ENCODE measurements at regions not wholly inside any gene's neighbourhood (a gene's known extent, or its start where the extent isn't known, plus 50 kb on each side); places are given as distances from the start of the nearest gene placed in this dataset.

GRCh38 chr2:48107326-48107925 lies 201.1 kb upstream of the FBXO11 start:
- DNase-seq = no peak

- no peak for DNase-seq
Observed at GRCh38 chr2:48108455-48108854, 202.2 kb upstream of the FBXO11 start.

- DNase-seq = no peak
Observed at GRCh38 chr2:48109491-48110204, 203.3 kb upstream of the FBXO11 start.

GRCh38 chr2:48110492-48110891 lies 204.0 kb upstream of the FOXN2 start:
- DNase-seq = no peak

- DNase-seq = no peak
Observed at GRCh38 chr2:48112911-48113680, 201.4 kb upstream of the FOXN2 start.

GRCh38 chr2:48113767-48114166 lies 200.7 kb upstream of the FOXN2 start:
- no peak for DNase-seq

GRCh38 chr2:48114256-48114655 lies 200.2 kb upstream of the FOXN2 start:
- no peak for DNase-seq

GRCh38 chr2:48116497-48116896 lies 198.0 kb upstream of the FOXN2 start:
- no peak for DNase-seq

- no peak for DNase-seq
Observed at GRCh38 chr2:48118895-48119294, 195.6 kb upstream of the FOXN2 start.

GRCh38 chr2:48120112-48120511 lies 194.4 kb upstream of the FOXN2 start:
- no peak for DNase-seq

GRCh38 chr2:48120759-48121242 lies 193.7 kb upstream of the FOXN2 start:
- DNase-seq = no peak

- no peak for DNase-seq
Observed at GRCh38 chr2:48122166-48122565, 192.3 kb upstream of the FOXN2 start.

- no peak for DNase-seq
Observed at GRCh38 chr2:48124592-48124991, 189.9 kb upstream of the FOXN2 start.

- DNase-seq = no peak
Observed at GRCh38 chr2:48126162-48126561, 188.3 kb upstream of the FOXN2 start.

GRCh38 chr2:48127612-48128191 lies 186.8 kb upstream of the FOXN2 start:
- DNase-seq = no peak

- DNase-seq = no peak
Observed at GRCh38 chr2:48129293-48129950, 185.1 kb upstream of the FOXN2 start.

GRCh38 chr2:48131539-48132270 lies 182.8 kb upstream of the FOXN2 start:
- DNase-seq = peak; percentile 90

GRCh38 chr2:48132271-48132625 lies 182.2 kb upstream of the FOXN2 start:
- no peak for DNase-seq

GRCh38 chr2:48134704-48135103 lies 179.8 kb upstream of the FOXN2 start:
- DNase-seq = no peak

- DNase-seq = no peak
Observed at GRCh38 chr2:48135797-48136196, 178.7 kb upstream of the FOXN2 start.

GRCh38 chr2:48137829-48138228 lies 176.7 kb upstream of the FOXN2 start:
- no peak for DNase-seq

- no peak for DNase-seq
Observed at GRCh38 chr2:48138898-48139297, 175.6 kb upstream of the FOXN2 start.
